OCI-LY3 (cell line): ENCODE measurements at regions not wholly inside any gene's neighbourhood (a gene's known extent, or its start where the extent isn't known, plus 50 kb on each side); places are given as distances from the start of the nearest gene placed in this dataset.

Source experiments
- EZH2phosphoT487 ChIP-seq: fragments of 200-600 bp; shearing (Covaris generic); IDR thresholded peaks from 2 replicates; pipeline ENCODE4 v1.6.1; 2018; ENCODE audit warnings: antibody characterized with exemption, mixed run types, low read depth
- TF ChIP-seq, protein P1 (sequence below): fragments of 200-600, 300-600 bp; sonication (generic); IDR thresholded peaks from 2 replicates; pipeline ENCODE4 v1.5.1; 2014; ENCODE audit warnings: antibody characterized with exemption, low read length, low read depth

DNA sequence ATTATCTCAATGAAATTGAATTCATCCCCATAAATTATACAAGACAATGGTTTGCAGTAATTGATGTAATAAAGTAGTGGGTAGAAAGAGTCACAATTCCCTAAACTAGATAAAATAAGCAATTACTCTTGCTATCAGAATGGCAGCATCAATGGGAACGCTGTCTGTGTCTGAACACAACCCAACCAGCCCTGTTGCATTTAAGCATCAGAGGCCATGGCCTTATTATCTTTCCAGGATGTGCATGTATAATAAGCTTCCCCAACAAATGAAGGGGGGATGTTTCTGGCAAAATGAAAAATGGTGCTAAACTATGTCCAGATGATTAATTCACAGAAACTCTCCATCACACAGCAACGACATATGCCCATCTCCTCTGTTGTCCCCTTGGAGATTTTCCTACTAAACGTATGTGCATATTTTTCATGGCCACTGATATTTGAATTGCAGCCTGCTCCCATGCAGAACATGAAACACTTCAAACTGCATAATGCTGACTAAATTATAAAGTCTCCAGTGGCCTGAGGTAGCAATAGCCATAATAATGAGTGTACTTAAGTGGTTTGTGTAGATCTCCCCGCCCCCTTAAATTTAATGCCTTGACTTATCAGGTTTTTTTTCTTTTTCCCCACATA lies 306.9 kb upstream of the ADAMTS16 start:
- TF ChIP-seq, protein P1, sequence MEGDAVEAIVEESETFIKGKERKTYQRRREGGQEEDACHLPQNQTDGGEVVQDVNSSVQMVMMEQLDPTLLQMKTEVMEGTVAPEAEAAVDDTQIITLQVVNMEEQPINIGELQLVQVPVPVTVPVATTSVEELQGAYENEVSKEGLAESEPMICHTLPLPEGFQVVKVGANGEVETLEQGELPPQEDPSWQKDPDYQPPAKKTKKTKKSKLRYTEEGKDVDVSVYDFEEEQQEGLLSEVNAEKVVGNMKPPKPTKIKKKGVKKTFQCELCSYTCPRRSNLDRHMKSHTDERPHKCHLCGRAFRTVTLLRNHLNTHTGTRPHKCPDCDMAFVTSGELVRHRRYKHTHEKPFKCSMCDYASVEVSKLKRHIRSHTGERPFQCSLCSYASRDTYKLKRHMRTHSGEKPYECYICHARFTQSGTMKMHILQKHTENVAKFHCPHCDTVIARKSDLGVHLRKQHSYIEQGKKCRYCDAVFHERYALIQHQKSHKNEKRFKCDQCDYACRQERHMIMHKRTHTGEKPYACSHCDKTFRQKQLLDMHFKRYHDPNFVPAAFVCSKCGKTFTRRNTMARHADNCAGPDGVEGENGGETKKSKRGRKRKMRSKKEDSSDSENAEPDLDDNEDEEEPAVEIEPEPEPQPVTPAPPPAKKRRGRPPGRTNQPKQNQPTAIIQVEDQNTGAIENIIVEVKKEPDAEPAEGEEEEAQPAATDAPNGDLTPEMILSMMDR = no peak
- no peak for TF ChIP-seq EZH2phosphoT487
